Heart left ventricle (tissue), 16 donors: ENCODE measurements at regions not wholly inside any gene's neighbourhood (a gene's known extent, or its start where the extent isn't known, plus 50 kb on each side); places are given as distances from the start of the nearest gene placed in this dataset.

Experiments
- ATAC-seq, 4 donors: fragments of 200-7000 bp; cut with Tn5 transposase; one replicate each; pipeline ENCODE4 v1.9.1; 2020 to 2022; ENCODE audit warnings: moderate library complexity in 4 of 4, mild to moderate bottlenecking in 3 of 4, moderate number of reproducible peaks in 1 of 4
- DNase-seq, 5 donors: peaks; one replicate each; pipeline ENCODE4 v3.0.0-alpha.2; 2020
- H3K27ac ChIP-seq, 12 donors: fragments of 200-600 bp; sonication (generic) in 4 of 12; one replicate each; pipeline versions ENCODE4 v1.5.0 to v1.8.0; 2016 to 2022; ENCODE audit warnings: mild to moderate bottlenecking in 2 of 12
- H3K27me3 ChIP-seq, 9 donors: fragments of 200-600 bp; sonication (generic) in 2 of 9; one replicate each; pipeline versions ENCODE4 v1.5.1 to v1.8.0; 2016 to 2022; ENCODE audit warnings: mild to moderate bottlenecking in 3 of 9
- H3K36me3 ChIP-seq, 9 donors: fragments of 200-600 bp; sonication (generic) in 2 of 9; one replicate each; pipeline versions ENCODE4 v1.5.0 to v1.8.0; 2018 to 2022; ENCODE audit warnings: mild to moderate bottlenecking in 2 of 9
- H3K4me1 ChIP-seq, 12 donors: fragments of 200-600 bp; sonication (generic) in 4 of 12; one replicate each; pipeline versions ENCODE4 v1.5.0 to v1.8.0; 2016 to 2022; ENCODE audit warnings: mild to moderate bottlenecking in 3 of 12
- H3K4me3 ChIP-seq, 12 donors: fragments of 200-600 bp; sonication (generic) in 4 of 12; one replicate each; pipeline versions ENCODE4 v1.5.0 to v1.8.0; 2017 to 2022; ENCODE audit warnings: mild to moderate bottlenecking in 9 of 12, moderate library complexity in 4 of 12
- H3K9me3 ChIP-seq, 12 donors: fragments of 200-600 bp; sonication (generic) in 4 of 12; one replicate each; pipeline versions ENCODE4 v1.5.0 to v1.8.0; 2016 to 2022; ENCODE audit warnings: mild to moderate bottlenecking in 1 of 12
- CTCF ChIP-seq, 12 donors: fragments of 200-600 bp; sonication (generic) in 4 of 12; IDR thresholded peaks; one replicate each; pipeline versions ENCODE4 v1.5.0 to v1.8.0; 2018 to 2022; ENCODE audit warnings: antibody characterized with exemption in 12 of 12, mild to moderate bottlenecking in 5 of 12
- POLR2A ChIP-seq, 2 donors: fragments of 450-650 bp; IDR thresholded peaks; one replicate each; pipeline ENCODE4 v1.6.1; 2017; ENCODE audit warnings: antibody characterized with exemption in 2 of 2, mild to moderate bottlenecking in 2 of 2, moderate library complexity in 2 of 2
- whole genome bisulfite sequencing, 4 donors: extraction: QIAGEN DNeasy Blood & Tissue Kit in 2 of 4; methylation state at CpG; one replicate each; pipeline versions ENCODE4 v1.1.5 to v1.1.7; 2013 to 2018; 5-methylcytosine and 5-hydroxymethylcytosine counted together
- intact Hi-C, 10 donors: fragments of 100-400 bp; cut with DNase I; formaldehyde crosslinking; loops; one replicate each; pipeline versions ENCODE4 v1.11.1 to v1.14.2; 2022
- donor health status: ischemic (EF 13 %, LVEDD 7.1; RV severe dilation, severe dysfunction).
- donor health status: healthy with polysubstance abuse.
- donor health status: DM: no; HTN: yes; CAD: no.
- donor health status: DM: no; HTN: no; CAD: no.
- donor health status: ischemic (EF 25% LVEDD 6.9; RV normal size, moderate dysfunction).
- donor health status: ischemic (EF 25% LVEDD 5.7; RV mildly dilated, moderate dysfunction).
- donor health status: healthy.
- donor health status: DM: yes; HTN: yes; CAD: no.
- donor health status: ischemic (EF 35%, LVEDD 5.7; RV mildly dilated, moderate dysfunction).
- donor health status: nonischemic (EF 11% LVEDD 7.7; RV severe dilation, severe dysfunction).
- donor health status: DM: yes; HTN: yes; CAD: no.
- donor health status: PGD.
- donor health status: ischemic (EF 29% LVEDD 5.4; RV normal size, mild dysfunction).
- donor health status: nonischemic (EF 23%, LVEDD 6.1; RV moderate dilation, normal function).

- no peak for DNase-seq
- Histone ChIP-seq H3K9me3 (peaks cover 0 to 5% (median 0%) of the 10 kb centered on the region in 12 donors), H3K27ac (no peak overlapping the region), H3K4me1 (no peaks in the 10 kb centered on the region), H3K4me3 (no peak overlapping the region), H3K36me3 (no peaks in the 10 kb centered on the region), H3K27me3 (no peaks in the 10 kb centered on the region)
- ATAC-seq, result no peak
- WGBS, 4 donors, result 85 to 92% (median 90%) methylated on average over 3 of the region's 3 CpGs
- intact Hi-C loops, result no loop called here
- TF ChIP-seq CTCF (IDR thresholded peaks at IDR 0.05), result no peak
- no peak for TF ChIP-seq POLR2A (IDR thresholded peaks at IDR 0.05)
Measured at GRCh38 chr2:6234702-6235101, 542.5 kb downstream of the SOX11 start.

- H3K4me3 ChIP-seq, result no peak overlapping the region
- H3K27ac ChIP-seq, result no peak overlapping the region
- WGBS, 4 donors, result 57 to 69% (median 67%) methylated on average over 5 of the region's 5 CpGs
- H3K9me3 ChIP-seq, result peaks cover 0 to 5% (median 0%) of the 10 kb centered on the region in 12 donors
- no peak for ATAC-seq
- TF ChIP-seq CTCF (IDR thresholded peaks at IDR 0.05) (no peak), POLR2A (IDR thresholded peaks at IDR 0.05) (no peak)
- intact Hi-C loops, result no loop called here
- H3K4me1 ChIP-seq, result no peaks in the 10 kb centered on the region
- H3K36me3 ChIP-seq, result no peaks in the 10 kb centered on the region
- DNase-seq, result no peak
- H3K27me3 ChIP-seq, result no peaks in the 10 kb centered on the region
Measured at GRCh38 chr2:6236317-6236716, 544.1 kb downstream of the SOX11 start.

GRCh38 chr2:6237039-6237660 is 545.0 kb downstream of the SOX11 start:
- intact Hi-C loops, result no loop called here
- no peak for ATAC-seq
- H3K9me3 ChIP-seq, result peaks cover 0 to 5% (median 0%) of the 10 kb centered on the region in 12 donors
- H3K27ac ChIP-seq, result no peak overlapping the region
- WGBS, 4 donors, result 81 to 89% (median 86%) methylated on average over 8 of the region's 8 CpGs
- no peaks in the 10 kb centered on the region for H3K4me1 ChIP-seq
- TF ChIP-seq POLR2A (IDR thresholded peaks at IDR 0.05), result no peak
- no peak for TF ChIP-seq CTCF (IDR thresholded peaks at IDR 0.05)
- H3K27me3 ChIP-seq, result no peaks in the 10 kb centered on the region
- DNase-seq, result peak in 1 of 5 donors; percentile 30
- no peaks in the 10 kb centered on the region for H3K36me3 ChIP-seq
- no peak overlapping the region for H3K4me3 ChIP-seq

GRCh38 chr2:6249557-6249956 is 557.4 kb downstream of the SOX11 start:
- Histone ChIP-seq H3K4me3 (no peak overlapping the region), H3K27ac (no peak overlapping the region), H3K9me3 (no peaks in the 10 kb centered on the region), H3K27me3 (no peaks in the 10 kb centered on the region), H3K36me3 (no peaks in the 10 kb centered on the region), H3K4me1 (no peaks in the 10 kb centered on the region)
- DNase-seq (no peak), ATAC-seq (no peak)
- no peak for TF ChIP-seq CTCF (IDR thresholded peaks at IDR 0.05)
- TF ChIP-seq POLR2A (IDR thresholded peaks at IDR 0.05), result no peak
- WGBS, 4 donors, result 80 to 87% (median 82%) methylated on average over 5 of the region's 5 CpGs
- intact Hi-C loops, result no loop called here
